Upper lobe of right lung (tissue), 1 donor: ENCODE measurements at regions not wholly inside any gene's neighbourhood (a gene's known extent, or its start where the extent isn't known, plus 50 kb on each side); places are given as distances from the start of the nearest gene placed in this dataset.

Experiments
- ATAC-seq: fragments of 200-7000 bp; cut with Tn5 transposase; one replicate; pipeline ENCODE4 v1.9.1; 2020; ENCODE audit warnings: mild to moderate bottlenecking, moderate library complexity
- DNase-seq: peaks from one replicate; pipeline ENCODE4 v3.0.0-alpha.2; 2020
- H3K27ac ChIP-seq: fragments of 200-600 bp; one replicate; pipeline ENCODE4 v1.8.0; 2022
- H3K27me3 ChIP-seq: fragments of 200-600 bp; one replicate; pipeline ENCODE4 v1.8.0; 2022; ENCODE audit warnings: mild to moderate bottlenecking
- H3K36me3 ChIP-seq: fragments of 200-600 bp; one replicate; pipeline ENCODE4 v1.8.0; 2022
- H3K4me1 ChIP-seq: fragments of 200-600 bp; one replicate; pipeline ENCODE4 v1.8.0; 2022
- H3K4me3 ChIP-seq: fragments of 200-600 bp; one replicate; pipeline ENCODE4 v1.8.0; 2022; ENCODE audit warnings: mild to moderate bottlenecking
- H3K9me3 ChIP-seq: fragments of 200-600 bp; one replicate; pipeline ENCODE4 v1.8.0; 2022
- intact Hi-C: fragments of 100-400 bp; cut with DNase I; formaldehyde crosslinking; loops from one replicate; pipeline ENCODE4 v1.11.0; 2022
- TF ChIP-seq, protein P1 (sequence below): fragments of 200-600 bp; IDR thresholded peaks from one replicate; pipeline ENCODE4 v1.8.0; 2022; ENCODE audit warnings: antibody characterized with exemption
- donor health status: DM: no; HTN: yes; CAD: no; lungs with severe emphysema.

- no peaks in the 10 kb centered on the region for H3K27me3 ChIP-seq
- DNase-seq (no peak), ATAC-seq (no peak)
- no peaks in the 10 kb centered on the region for H3K36me3 ChIP-seq
- no peaks in the 10 kb centered on the region for H3K4me1 ChIP-seq
- no peak overlapping the region for H3K4me3 ChIP-seq
- no peak overlapping the region for H3K27ac ChIP-seq
- TF ChIP-seq, protein P1, sequence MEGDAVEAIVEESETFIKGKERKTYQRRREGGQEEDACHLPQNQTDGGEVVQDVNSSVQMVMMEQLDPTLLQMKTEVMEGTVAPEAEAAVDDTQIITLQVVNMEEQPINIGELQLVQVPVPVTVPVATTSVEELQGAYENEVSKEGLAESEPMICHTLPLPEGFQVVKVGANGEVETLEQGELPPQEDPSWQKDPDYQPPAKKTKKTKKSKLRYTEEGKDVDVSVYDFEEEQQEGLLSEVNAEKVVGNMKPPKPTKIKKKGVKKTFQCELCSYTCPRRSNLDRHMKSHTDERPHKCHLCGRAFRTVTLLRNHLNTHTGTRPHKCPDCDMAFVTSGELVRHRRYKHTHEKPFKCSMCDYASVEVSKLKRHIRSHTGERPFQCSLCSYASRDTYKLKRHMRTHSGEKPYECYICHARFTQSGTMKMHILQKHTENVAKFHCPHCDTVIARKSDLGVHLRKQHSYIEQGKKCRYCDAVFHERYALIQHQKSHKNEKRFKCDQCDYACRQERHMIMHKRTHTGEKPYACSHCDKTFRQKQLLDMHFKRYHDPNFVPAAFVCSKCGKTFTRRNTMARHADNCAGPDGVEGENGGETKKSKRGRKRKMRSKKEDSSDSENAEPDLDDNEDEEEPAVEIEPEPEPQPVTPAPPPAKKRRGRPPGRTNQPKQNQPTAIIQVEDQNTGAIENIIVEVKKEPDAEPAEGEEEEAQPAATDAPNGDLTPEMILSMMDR = no peak
- H3K9me3 ChIP-seq = peaks cover 2% of the 10 kb centered on the region
- intact Hi-C loops = no loop called here
Observed at GRCh38 chr2:107627926-107628325, 198.8 kb upstream of the RGPD4 start.

GRCh38 chr2:107633580-107634147 is 193.0 kb upstream of the RGPD4 start:
- intact Hi-C loops = no loop called here

DNA sequence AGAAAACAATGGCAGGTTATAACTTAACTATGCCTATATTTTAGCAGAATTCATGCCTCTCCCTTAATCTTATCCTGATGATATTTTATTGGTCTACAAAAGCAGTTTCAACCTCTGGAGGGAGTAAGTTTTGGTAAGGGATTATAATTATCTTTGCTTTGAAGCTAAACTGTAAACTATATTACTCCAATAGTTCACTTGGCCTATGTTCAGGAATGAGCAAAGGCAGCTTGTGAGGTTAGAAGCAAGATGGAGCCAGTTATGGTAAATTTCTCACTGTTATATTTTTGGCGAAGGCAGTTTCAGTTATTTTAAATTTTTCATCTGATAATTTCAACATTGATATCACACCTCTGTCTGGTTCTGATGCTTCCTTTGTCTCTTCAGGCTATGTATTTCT is 192.5 kb upstream of the RGPD4 start:
- Histone ChIP-seq H3K4me1 (no peaks in the 10 kb centered on the region), H3K36me3 (no peaks in the 10 kb centered on the region), H3K27me3 (no peaks in the 10 kb centered on the region), H3K9me3 (peaks cover 8% of the 10 kb centered on the region), H3K27ac (no peak overlapping the region), H3K4me3 (no peak overlapping the region)
- no peak for ATAC-seq
- TF ChIP-seq, protein P1 = no peak
- DNase-seq = no peak
- intact Hi-C loops = no loop called here

More at GRCh38 chr2:107633580-107634147, 193.0 kb upstream of the RGPD4 start:
- TF ChIP-seq, protein P1 = no peak
- Histone ChIP-seq H3K4me3 (no peak overlapping the region), H3K27ac (no peak overlapping the region), H3K4me1 (no peaks in the 10 kb centered on the region), H3K36me3 (no peaks in the 10 kb centered on the region), H3K27me3 (no peaks in the 10 kb centered on the region), H3K9me3 (peaks cover 8% of the 10 kb centered on the region)
- DNase-seq (no peak), ATAC-seq (no peak)

DNA sequence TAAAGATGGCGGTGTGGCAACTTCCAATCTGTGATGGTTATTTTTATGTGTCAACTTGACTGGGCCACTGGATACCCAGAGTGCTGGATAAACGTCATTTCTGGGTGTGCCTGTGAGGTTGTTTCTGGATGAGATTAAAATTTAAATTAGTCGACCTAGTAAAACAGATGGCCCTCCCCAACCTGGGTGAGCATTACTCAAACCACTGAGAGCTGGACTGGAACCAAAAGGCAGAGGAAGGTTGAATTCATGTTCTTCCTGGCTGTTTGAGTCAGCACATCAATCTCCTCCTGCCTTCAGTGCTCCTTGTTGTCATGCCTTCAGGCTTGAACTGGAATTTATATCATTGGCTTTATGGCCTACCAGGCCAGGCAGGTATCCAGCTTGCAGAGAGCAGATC is 190.8 kb upstream of the RGPD4 start:
- TF ChIP-seq, protein P1 = no peak

DNA sequence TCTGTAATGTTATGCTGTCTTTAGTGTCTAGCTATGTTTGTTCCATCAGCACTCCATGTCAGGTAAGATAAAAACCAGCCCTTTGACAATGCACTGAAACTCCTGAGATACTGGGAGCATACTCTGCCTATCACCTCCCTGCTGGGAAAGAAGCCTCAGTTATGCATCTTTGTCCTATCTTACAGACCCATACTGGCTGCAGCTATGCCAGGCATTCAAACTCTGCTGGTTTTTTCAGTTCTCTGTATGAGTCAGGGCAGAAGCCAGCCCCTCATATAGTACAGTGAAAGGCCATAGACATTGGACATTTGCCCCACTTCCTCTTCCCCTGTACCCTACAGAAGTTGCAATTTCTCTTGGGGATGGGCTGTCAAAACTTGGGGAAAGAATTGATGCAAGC is 181.1 kb upstream of the RGPD4 start:
- ATAC-seq = no peak

More for the DNA sequence above, 190.8 kb upstream of the RGPD4 start:
- H3K27ac ChIP-seq = no peak overlapping the region
- ATAC-seq (no peak), DNase-seq (no peak)
- H3K4me3 ChIP-seq = no peak overlapping the region
- intact Hi-C loops = no loop called here
- no peaks in the 10 kb centered on the region for H3K27me3 ChIP-seq
- H3K4me1 ChIP-seq = no peaks in the 10 kb centered on the region
- peaks cover 8% of the 10 kb centered on the region for H3K9me3 ChIP-seq
- no peaks in the 10 kb centered on the region for H3K36me3 ChIP-seq

More for the DNA sequence above, 181.1 kb upstream of the RGPD4 start:
- Histone ChIP-seq H3K27me3 (no peaks in the 10 kb centered on the region), H3K36me3 (no peaks in the 10 kb centered on the region), H3K9me3 (no peaks in the 10 kb centered on the region), H3K27ac (no peak overlapping the region), H3K4me1 (no peaks in the 10 kb centered on the region), H3K4me3 (no peak overlapping the region)
- TF ChIP-seq, protein P1 = no peak
- intact Hi-C loops = no loop called here
- DNase-seq = no peak
